ENCODE measurements at regions not wholly inside any gene's neighbourhood (a gene's known extent, or its start where the extent isn't known, plus 50 kb on each side); places are given as distances from the start of the nearest gene placed in this dataset.

DNA sequence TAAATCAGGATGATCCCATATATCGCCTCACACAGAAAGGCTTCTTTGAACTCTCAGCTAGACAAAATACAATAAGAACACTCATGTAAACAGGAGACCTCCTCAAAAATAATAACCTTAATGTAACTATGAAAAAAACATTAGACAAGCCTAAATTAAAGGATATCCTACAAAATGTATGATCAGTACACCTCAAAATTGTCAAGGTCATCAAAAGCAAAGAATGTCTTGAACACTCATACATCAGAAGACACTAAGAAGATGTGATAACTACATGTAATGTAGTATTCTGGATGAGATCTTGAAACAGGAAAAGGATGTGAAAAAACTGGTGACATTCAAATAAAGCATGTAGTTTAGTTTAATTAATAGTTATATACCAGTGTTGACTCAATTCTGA lies 616.8 kb upstream of the ZEB2 start (continued):
- TF ChIP-seq, protein P1, sequence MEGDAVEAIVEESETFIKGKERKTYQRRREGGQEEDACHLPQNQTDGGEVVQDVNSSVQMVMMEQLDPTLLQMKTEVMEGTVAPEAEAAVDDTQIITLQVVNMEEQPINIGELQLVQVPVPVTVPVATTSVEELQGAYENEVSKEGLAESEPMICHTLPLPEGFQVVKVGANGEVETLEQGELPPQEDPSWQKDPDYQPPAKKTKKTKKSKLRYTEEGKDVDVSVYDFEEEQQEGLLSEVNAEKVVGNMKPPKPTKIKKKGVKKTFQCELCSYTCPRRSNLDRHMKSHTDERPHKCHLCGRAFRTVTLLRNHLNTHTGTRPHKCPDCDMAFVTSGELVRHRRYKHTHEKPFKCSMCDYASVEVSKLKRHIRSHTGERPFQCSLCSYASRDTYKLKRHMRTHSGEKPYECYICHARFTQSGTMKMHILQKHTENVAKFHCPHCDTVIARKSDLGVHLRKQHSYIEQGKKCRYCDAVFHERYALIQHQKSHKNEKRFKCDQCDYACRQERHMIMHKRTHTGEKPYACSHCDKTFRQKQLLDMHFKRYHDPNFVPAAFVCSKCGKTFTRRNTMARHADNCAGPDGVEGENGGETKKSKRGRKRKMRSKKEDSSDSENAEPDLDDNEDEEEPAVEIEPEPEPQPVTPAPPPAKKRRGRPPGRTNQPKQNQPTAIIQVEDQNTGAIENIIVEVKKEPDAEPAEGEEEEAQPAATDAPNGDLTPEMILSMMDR (conservative IDR thresholded peaks at IDR 0.05; ENCODE audit: low read depth in 2 of 2) = no peak

DNA sequence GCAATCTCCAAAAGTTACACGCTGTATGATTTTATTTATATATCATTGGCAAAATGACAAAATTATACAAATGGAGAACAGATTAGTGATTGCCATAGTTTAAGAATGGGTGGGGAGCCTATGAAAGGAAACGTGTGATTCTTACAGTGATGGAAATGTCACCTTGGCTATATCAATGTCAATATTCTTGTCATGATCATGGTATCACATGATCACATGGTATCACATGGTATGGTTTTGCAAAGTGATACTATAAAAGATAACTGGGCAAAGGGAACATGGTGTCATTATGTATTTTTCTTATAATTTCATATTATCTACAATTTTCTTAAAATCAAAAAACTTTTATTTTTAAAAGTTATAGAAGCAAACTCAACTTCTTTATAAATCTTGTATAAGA lies 606.2 kb upstream of the ZEB2 start:
- ATAC-seq (no peak), DNase-seq (ENCODE audit: low spot score) (no peak)
- Histone ChIP-seq H3K4me3 (no peak overlapping the region), H3F3A (replicated peaks; ENCODE audit: low read depth) (no peaks in the 10 kb centered on the region), H2AFZ (no peak overlapping the region), H3K27me3 (ENCODE audit: insufficient read depth) (no peaks in the 10 kb centered on the region), H3K4me1 (ENCODE audit: insufficient read depth) (no peaks in the 10 kb centered on the region; the same call in 1 of the 2 replicates), H3K27ac (ENCODE audit: low read depth) (no peak overlapping the region), H3K79me2 (replicated peaks; ENCODE audit: insufficient read depth) (no peaks in the 10 kb centered on the region), H3K4me2 (no peak overlapping the region), H3K36me3 (ENCODE audit: insufficient read depth) (no peaks in the 10 kb centered on the region), H4K20me1 (replicated peaks; ENCODE audit: insufficient read depth) (no peaks in the 10 kb centered on the region), H3K9me2 (ENCODE audit: insufficient read depth) (peaks cover 4% of the 10 kb centered on the region; the same call in 1 of the 2 replicates)
- H3K36me3 Mint-ChIP-seq (ENCODE audit: low read depth) = no peaks in the 10 kb centered on the region
- no peak overlapping the region for H3K4me3 Mint-ChIP-seq
- peaks cover 6% of the 10 kb centered on the region for H3K4me1 Mint-ChIP-seq
- H3K27ac Mint-ChIP-seq = no peak overlapping the region
- no peaks in the 10 kb centered on the region for H3K9me3 Mint-ChIP-seq
- TF ChIP-seq JUNB (IDR thresholded peaks at IDR 0.05; ENCODE audit: unreplicated experiment) = no peak
- TF ChIP-seq POLR2AphosphoS5 (IDR thresholded peaks at IDR 0.05; ENCODE audit: low read depth) = no peak
- TF ChIP-seq EZH2phosphoT487 (IDR thresholded peaks at IDR 0.05; ENCODE audit: unreplicated experiment) = no peak
- no peaks in the 10 kb centered on the region for H3K27me3 Mint-ChIP-seq (ENCODE audit: insufficient read depth, low read depth, poor library complexity)

DNA sequence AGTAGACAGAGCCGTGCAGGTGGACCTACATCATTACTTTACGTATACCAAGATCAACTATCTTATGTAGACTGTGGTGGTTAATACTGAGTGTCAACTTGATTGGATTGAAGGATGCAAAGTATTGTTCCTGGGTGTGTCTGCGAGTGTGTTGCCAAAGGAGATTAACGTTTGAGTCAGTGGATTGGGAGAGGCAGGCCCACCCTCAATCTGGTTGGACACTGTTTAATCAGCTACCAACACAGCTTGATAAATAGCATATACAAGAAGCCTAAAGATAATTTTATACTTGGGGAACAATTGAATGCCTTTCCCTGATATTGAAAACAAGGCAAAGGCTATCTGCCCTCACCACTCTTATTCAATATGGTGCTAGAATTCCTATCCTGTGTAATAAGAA lies 604.2 kb upstream of the ZEB2 start:
- DNase-seq (ENCODE audit: low spot score) = no peak
- no peak overlapping the region for H3K4me3 Mint-ChIP-seq

More for the DNA sequence above, 604.2 kb upstream of the ZEB2 start:
- no peak overlapping the region for H3K27ac Mint-ChIP-seq
- ATAC-seq = no peak
- Histone ChIP-seq H3F3A (replicated peaks; ENCODE audit: low read depth) (no peaks in the 10 kb centered on the region), H3K27me3 (ENCODE audit: insufficient read depth) (no peaks in the 10 kb centered on the region), H3K4me2 (no peak overlapping the region), H2AFZ (no peak overlapping the region), H3K36me3 (ENCODE audit: insufficient read depth) (no peaks in the 10 kb centered on the region), H3K27ac (ENCODE audit: low read depth) (no peak overlapping the region), H4K20me1 (replicated peaks; ENCODE audit: insufficient read depth) (no peaks in the 10 kb centered on the region), H3K79me2 (replicated peaks; ENCODE audit: insufficient read depth) (no peaks in the 10 kb centered on the region), H3K4me3 (no peak overlapping the region), H3K4me1 (ENCODE audit: insufficient read depth) (peaks cover 3% of the 10 kb centered on the region; the same call in 1 of the 2 replicates), H3K9me2 (ENCODE audit: insufficient read depth) (peaks cover 4% of the 10 kb centered on the region; the same call in 1 of the 2 replicates)
- no peaks in the 10 kb centered on the region for H3K27me3 Mint-ChIP-seq (ENCODE audit: insufficient read depth, low read depth, poor library complexity)
- no peak for TF ChIP-seq STAT1 (IDR thresholded peaks at IDR 0.05; ENCODE audit: unreplicated experiment)
- TF ChIP-seq EZH2phosphoT487 (IDR thresholded peaks at IDR 0.05; ENCODE audit: unreplicated experiment) = no peak
- TF ChIP-seq CREB1 (CRISPR knock-in tag; IDR thresholded peaks at IDR 0.05; ENCODE audit: low read depth) = no peak
- TF ChIP-seq, protein P2, sequence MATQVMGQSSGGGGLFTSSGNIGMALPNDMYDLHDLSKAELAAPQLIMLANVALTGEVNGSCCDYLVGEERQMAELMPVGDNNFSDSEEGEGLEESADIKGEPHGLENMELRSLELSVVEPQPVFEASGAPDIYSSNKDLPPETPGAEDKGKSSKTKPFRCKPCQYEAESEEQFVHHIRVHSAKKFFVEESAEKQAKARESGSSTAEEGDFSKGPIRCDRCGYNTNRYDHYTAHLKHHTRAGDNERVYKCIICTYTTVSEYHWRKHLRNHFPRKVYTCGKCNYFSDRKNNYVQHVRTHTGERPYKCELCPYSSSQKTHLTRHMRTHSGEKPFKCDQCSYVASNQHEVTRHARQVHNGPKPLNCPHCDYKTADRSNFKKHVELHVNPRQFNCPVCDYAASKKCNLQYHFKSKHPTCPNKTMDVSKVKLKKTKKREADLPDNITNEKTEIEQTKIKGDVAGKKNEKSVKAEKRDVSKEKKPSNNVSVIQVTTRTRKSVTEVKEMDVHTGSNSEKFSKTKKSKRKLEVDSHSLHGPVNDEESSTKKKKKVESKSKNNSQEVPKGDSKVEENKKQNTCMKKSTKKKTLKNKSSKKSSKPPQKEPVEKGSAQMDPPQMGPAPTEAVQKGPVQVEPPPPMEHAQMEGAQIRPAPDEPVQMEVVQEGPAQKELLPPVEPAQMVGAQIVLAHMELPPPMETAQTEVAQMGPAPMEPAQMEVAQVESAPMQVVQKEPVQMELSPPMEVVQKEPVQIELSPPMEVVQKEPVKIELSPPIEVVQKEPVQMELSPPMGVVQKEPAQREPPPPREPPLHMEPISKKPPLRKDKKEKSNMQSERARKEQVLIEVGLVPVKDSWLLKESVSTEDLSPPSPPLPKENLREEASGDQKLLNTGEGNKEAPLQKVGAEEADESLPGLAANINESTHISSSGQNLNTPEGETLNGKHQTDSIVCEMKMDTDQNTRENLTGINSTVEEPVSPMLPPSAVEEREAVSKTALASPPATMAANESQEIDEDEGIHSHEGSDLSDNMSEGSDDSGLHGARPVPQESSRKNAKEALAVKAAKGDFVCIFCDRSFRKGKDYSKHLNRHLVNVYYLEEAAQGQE (IDR thresholded peaks at IDR 0.05; ENCODE audit: unreplicated experiment) = no peak
- no peak for TF ChIP-seq EZH2 (IDR thresholded peaks at IDR 0.05; ENCODE audit: low read depth, unreplicated experiment)
- TF ChIP-seq, protein P1 (conservative IDR thresholded peaks at IDR 0.05; ENCODE audit: low read depth in 2 of 2) = no peak
- TF ChIP-seq, protein P3, sequence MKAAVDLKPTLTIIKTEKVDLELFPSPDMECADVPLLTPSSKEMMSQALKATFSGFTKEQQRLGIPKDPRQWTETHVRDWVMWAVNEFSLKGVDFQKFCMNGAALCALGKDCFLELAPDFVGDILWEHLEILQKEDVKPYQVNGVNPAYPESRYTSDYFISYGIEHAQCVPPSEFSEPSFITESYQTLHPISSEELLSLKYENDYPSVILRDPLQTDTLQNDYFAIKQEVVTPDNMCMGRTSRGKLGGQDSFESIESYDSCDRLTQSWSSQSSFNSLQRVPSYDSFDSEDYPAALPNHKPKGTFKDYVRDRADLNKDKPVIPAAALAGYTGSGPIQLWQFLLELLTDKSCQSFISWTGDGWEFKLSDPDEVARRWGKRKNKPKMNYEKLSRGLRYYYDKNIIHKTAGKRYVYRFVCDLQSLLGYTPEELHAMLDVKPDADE (IDR thresholded peaks at IDR 0.05) = no peak
- no peak for TF ChIP-seq ZNF331 (CRISPR knock-in tag; IDR thresholded peaks at IDR 0.05; ENCODE audit: low read depth)
- no peak for TF ChIP-seq ZNF114 (CRISPR knock-in tag; IDR thresholded peaks at IDR 0.05)
- TF ChIP-seq POLR2AphosphoS5 (IDR thresholded peaks at IDR 0.05; ENCODE audit: low read depth) = no peak
- H3K9me3 Mint-ChIP-seq = no peaks in the 10 kb centered on the region; the same call in 2 of the 3 replicates
- H3K4me1 Mint-ChIP-seq = peaks cover 6% of the 10 kb centered on the region
- no peaks in the 10 kb centered on the region for H3K36me3 Mint-ChIP-seq (ENCODE audit: low read depth)

All from GM23338 (cell line).